ENCODE measurements at regions not wholly inside any gene's neighbourhood (a gene's known extent, or its start where the extent isn't known, plus 50 kb on each side); places are given as distances from the start of the nearest gene placed in this dataset.

DNA sequence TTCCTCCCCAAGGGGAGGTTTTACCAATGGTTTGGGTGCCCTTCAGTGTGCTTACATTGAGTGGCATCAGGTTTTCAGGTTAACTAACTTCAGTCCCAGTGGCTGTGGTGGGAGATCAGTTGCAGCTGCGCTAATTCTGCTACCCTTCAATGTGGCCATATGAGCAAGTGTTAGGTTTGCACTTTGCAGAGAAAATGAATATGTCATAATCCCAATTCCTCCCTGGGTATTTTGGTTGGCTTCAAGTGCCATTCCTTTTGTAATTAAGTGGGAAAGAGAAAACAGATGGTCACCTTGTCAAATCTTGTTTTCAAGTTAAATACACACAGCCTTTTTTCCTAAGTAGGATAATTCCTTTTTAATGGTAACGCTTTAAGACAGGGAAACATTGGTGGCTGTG is 236.2 kb downstream of the TLE4 start:
- DNase-seq: no peak
- H3K9me3 ChIP-seq: no peaks in the 10 kb centered on the region
- TF ChIP-seq, protein P1, sequence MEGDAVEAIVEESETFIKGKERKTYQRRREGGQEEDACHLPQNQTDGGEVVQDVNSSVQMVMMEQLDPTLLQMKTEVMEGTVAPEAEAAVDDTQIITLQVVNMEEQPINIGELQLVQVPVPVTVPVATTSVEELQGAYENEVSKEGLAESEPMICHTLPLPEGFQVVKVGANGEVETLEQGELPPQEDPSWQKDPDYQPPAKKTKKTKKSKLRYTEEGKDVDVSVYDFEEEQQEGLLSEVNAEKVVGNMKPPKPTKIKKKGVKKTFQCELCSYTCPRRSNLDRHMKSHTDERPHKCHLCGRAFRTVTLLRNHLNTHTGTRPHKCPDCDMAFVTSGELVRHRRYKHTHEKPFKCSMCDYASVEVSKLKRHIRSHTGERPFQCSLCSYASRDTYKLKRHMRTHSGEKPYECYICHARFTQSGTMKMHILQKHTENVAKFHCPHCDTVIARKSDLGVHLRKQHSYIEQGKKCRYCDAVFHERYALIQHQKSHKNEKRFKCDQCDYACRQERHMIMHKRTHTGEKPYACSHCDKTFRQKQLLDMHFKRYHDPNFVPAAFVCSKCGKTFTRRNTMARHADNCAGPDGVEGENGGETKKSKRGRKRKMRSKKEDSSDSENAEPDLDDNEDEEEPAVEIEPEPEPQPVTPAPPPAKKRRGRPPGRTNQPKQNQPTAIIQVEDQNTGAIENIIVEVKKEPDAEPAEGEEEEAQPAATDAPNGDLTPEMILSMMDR (IDR thresholded peaks at IDR 0.05): no peak
- WGBS, 2 donors: 61 to 92% methylated on average over 2 of the region's 2 CpGs
- ATAC-seq: no peak
- FAIRE-seq: no peak
- H3K4me1 ChIP-seq: peaks cover 0 to 4% (median 0%) of the 10 kb centered on the region in 3 donors
- H3K27me3 ChIP-seq: no peaks in the 10 kb centered on the region
- no peak overlapping the region for H3K4me3 ChIP-seq
- H3K27ac ChIP-seq: no peak overlapping the region
- intact Hi-C loops (cut with DNase I): no loop called here
- H3K36me3 ChIP-seq: no peaks in the 10 kb centered on the region

DNA sequence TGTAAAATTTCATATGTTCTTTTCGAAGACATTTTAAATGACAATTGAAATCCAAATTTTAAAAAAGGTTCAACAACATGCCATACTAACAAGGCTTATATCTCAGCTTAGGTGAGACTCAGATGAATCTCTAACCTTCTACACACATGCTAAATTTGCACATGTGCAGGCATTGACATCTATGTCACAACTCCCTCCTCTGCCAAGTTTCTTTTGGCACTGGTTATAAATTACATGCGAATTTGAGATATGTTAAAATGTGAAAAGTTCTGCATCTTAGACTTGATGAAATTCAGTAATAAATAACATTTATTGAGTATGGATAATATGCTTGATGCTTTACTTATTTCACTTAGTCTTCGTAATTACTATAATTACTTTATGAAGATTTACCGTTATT is 234.3 kb downstream of the TLE4 start:
- Histone ChIP-seq H3K27ac (no peak overlapping the region), H3K4me1 (peaks cover 0 to 4% (median 0%) of the 10 kb centered on the region in 3 donors), H3K4me3 (no peak overlapping the region), H3K36me3 (no peaks in the 10 kb centered on the region), H3K9me3 (no peaks in the 10 kb centered on the region), H3K27me3 (no peaks in the 10 kb centered on the region)
- no peak for FAIRE-seq
- 66 to 69% methylated on average over 4 of the region's 4 CpGs for WGBS, 2 donors
- ATAC-seq: no peak
- DNase-seq: no peak
- TF ChIP-seq, protein P1 (IDR thresholded peaks at IDR 0.05): no peak
- intact Hi-C loops (cut with DNase I): no loop called here

DNA sequence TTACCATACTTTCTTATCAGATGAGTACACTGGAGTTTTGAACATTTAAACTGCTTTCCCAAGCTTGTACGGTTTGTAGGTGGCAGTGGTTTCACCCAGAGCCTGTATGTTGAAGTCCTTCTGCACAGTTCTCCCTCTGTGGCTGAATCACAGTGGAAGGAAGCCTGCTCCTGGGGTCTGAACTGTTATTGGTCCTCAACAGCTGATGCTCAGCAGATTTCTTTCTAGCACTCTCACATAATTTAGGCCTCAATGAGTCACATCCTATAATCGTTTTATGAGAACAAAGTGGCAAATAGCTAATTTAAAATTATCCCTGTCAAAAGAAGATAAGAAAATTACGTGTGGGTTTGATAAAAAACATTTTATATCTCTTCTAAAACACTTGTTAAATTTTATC is 229.7 kb downstream of the TLE4 start:
- Histone ChIP-seq H3K27ac (no peak overlapping the region), H3K4me3 (no peak overlapping the region), H3K4me1 (no peaks in the 10 kb centered on the region), H3K9me3 (no peaks in the 10 kb centered on the region), H3K36me3 (no peaks in the 10 kb centered on the region), H3K27me3 (no peaks in the 10 kb centered on the region)
- intact Hi-C loops (cut with DNase I): no loop called here
- ATAC-seq: no peak
- TF ChIP-seq, protein P1 (IDR thresholded peaks at IDR 0.05): no peak
- no peak for DNase-seq
- 40 to 46% methylated on average over 3 of the region's 3 CpGs for WGBS, 2 donors
- FAIRE-seq: no peak

DNA sequence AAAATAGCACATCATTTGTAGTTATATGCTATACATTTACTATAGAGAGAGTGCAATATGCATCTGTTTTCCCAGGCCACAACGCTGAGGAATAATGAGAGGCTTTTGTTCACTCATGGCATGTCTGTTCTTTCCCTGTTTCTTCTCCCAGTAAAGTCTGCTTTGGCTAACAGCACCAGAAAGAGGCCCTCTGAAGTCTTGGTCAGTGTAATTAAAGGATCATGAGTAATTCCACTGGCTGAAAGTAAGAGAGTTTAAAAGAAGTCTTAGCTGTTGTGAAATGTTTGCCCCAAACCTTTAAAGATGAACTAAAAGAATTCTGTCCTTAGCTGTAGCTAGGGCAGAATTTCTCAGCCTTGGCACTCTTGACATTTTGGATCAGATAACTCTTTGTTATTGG is 228.8 kb downstream of the TLE4 start:
- DNase-seq: no peak
- intact Hi-C loops (cut with DNase I): no loop called here
- ATAC-seq: no peak
- no peaks in the 10 kb centered on the region for H3K27me3 ChIP-seq
- WGBS, 2 donors: 70 to 72% methylated on average over 1 of the region's 1 CpG
- no peak for FAIRE-seq
- no peaks in the 10 kb centered on the region for H3K36me3 ChIP-seq
- H3K27ac ChIP-seq: no peak overlapping the region
- no peak overlapping the region for H3K4me3 ChIP-seq
- H3K4me1 ChIP-seq: no peaks in the 10 kb centered on the region
- TF ChIP-seq, protein P1 (IDR thresholded peaks at IDR 0.05): no peak
- H3K9me3 ChIP-seq: no peaks in the 10 kb centered on the region

DNA sequence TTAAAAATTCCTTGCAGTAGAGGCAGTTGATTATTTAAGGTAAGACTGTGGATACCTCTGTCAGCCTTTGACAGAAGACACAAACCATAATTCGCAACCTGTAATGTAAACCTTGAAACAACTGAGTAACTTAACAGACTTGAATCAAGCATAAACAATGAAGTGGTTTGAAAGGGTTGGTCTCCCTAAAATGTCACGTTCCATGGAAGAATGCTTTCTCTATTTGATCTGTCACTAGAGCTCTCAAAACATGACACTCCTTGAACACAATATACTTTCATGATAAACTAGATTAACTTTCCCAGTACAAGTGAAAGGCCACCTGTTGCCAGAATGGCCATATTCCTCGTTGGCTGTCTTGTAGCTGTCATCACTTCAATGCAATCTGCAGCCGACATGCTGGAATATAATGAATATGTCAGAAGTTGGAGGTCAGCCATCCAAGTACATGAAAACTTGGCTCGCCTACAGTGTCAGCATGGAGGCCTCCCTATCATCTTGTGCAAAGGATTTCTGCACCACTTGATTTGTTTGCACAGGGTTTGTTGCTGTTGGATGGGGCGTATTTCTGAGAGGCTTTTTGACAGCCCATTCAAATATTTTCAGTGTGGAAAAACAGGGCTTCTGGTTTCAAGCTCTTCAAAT is 228.0 kb downstream of the TLE4 start:
- Histone ChIP-seq H3K36me3 (no peaks in the 10 kb centered on the region), H3K9me3 (no peaks in the 10 kb centered on the region), H3K27ac (no peak overlapping the region), H3K27me3 (no peaks in the 10 kb centered on the region), H3K4me1 (no peaks in the 10 kb centered on the region), H3K4me3 (no peak overlapping the region)
- TF ChIP-seq, protein P1 (IDR thresholded peaks at IDR 0.05): no peak
- no peak for DNase-seq
- ATAC-seq: no peak
- intact Hi-C loops (cut with DNase I): no loop called here
- 34 to 35% methylated on average over 6 of the region's 6 CpGs for WGBS, 2 donors
- no peak for FAIRE-seq

Data from pancreas (tissue), 10 donors.